NCI-H345 (cell line): ENCODE measurements at regions not wholly inside any gene's neighbourhood (a gene's known extent, or its start where the extent isn't known, plus 50 kb on each side); places are given as distances from the start of the nearest gene placed in this dataset.
A peak's percentile ranks its signal among the peaks of the same experiment; 100 is the strongest.
"Not testable (repeated sequence)": the region's sequence is repeated elsewhere in the genome, so short reads cannot be mapped to it uniquely, and the experiment has no call there.

Source experiments
- DNase-seq: peaks from one replicate; lab custom pipeline; 2025; lab: John Stamatoyannopoulos, UW

GRCh38 chr21:28069450-28069923, 923.2 kb downstream of the LTN1 start:
- DNase-seq, result no peak

- no peak for DNase-seq
These were observed 924.0 kb downstream of the LTN1 start for GRCh38 chr21:28068455-28069358.

- DNase-seq, result no peak
These were observed 925.9 kb downstream of the LTN1 start for GRCh38 chr21:28066596-28067387.

- no peak for DNase-seq
These were observed 926.6 kb downstream of the LTN1 start for GRCh38 chr21:28066076-28066475.

GRCh38 chr21:28063241-28064216, 929.1 kb downstream of the LTN1 start:
- DNase-seq, result no peak

- not testable (repeated sequence) for DNase-seq
These were observed 939.7 kb downstream of the LTN1 start for GRCh38 chr21:28052956-28053355.

- DNase-seq, result not testable (repeated sequence)
These were observed 941.0 kb downstream of the LTN1 start for GRCh38 chr21:28051649-28052048.

GRCh38 chr21:28035692-28036091, 957.0 kb downstream of the LTN1 start:
- not testable (repeated sequence) for DNase-seq

- DNase-seq, result not testable (repeated sequence)
These were observed 957.8 kb downstream of the LTN1 start for GRCh38 chr21:28034916-28035315.

GRCh38 chr21:28034334-28034733, 958.3 kb downstream of the LTN1 start:
- not testable (repeated sequence) for DNase-seq

- not testable (repeated sequence) for DNase-seq
These were observed 960.0 kb downstream of the LTN1 start for GRCh38 chr21:28032652-28033051.

GRCh38 chr21:28031066-28031465, 961.6 kb downstream of the LTN1 start:
- not testable (repeated sequence) for DNase-seq

GRCh38 chr21:28025111-28025510, 967.6 kb downstream of the LTN1 start:
- DNase-seq, result no peak

GRCh38 chr21:28018741-28019669, 973.7 kb downstream of the LTN1 start:
- DNase-seq, result peak; percentile 2

GRCh38 chr21:28018213-28018612, 974.5 kb downstream of the LTN1 start:
- no peak for DNase-seq

GRCh38 chr21:28016571-28016970, 976.1 kb downstream of the LTN1 start:
- no peak for DNase-seq

GRCh38 chr21:28013123-28013522, 979.6 kb downstream of the LTN1 start:
- DNase-seq, result not testable (repeated sequence)

GRCh38 chr21:28011970-28012369, 980.7 kb downstream of the LTN1 start:
- not testable (repeated sequence) for DNase-seq

GRCh38 chr21:28008245-28008644, 984.4 kb downstream of the LTN1 start:
- not testable (repeated sequence) for DNase-seq

- not testable (repeated sequence) for DNase-seq
These were observed 989.0 kb downstream of the LTN1 start for GRCh38 chr21:28003627-28004026.
